ENCODE measurements at regions not wholly inside any gene's neighbourhood (a gene's known extent, or its start where the extent isn't known, plus 50 kb on each side); places are given as distances from the start of the nearest gene placed in this dataset.
"Not testable (repeated sequence)": the region's sequence is repeated elsewhere in the genome, so short reads cannot be mapped to it uniquely, and the experiment has no call there.

DNA sequence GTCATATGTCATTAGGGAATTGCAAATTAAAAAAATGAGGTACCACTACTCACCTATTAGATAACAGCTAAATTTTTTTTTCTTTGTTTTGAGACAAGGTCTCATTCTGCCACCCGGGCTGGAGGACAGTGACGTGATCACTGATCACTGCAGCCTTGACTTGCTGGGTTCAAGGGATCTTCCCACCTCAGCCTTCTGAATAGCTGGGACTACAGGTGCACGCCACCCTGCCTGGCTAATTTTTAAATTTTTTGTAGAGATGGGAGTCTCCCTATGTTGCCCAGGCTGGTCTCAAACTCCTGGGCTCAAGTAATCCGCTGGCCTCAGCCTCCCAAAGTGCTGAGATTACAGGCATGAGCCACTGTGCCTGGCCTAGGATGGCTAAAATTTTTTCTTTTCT is 57.1 kb upstream of the NCOA3 start:
- no peak for DNase-seq (ENCODE audit: low spot score)
- TF ChIP-seq CTCF (IDR thresholded peaks at IDR 0.05; ENCODE audit: extremely low read depth, missing control alignments), result no peak

DNA sequence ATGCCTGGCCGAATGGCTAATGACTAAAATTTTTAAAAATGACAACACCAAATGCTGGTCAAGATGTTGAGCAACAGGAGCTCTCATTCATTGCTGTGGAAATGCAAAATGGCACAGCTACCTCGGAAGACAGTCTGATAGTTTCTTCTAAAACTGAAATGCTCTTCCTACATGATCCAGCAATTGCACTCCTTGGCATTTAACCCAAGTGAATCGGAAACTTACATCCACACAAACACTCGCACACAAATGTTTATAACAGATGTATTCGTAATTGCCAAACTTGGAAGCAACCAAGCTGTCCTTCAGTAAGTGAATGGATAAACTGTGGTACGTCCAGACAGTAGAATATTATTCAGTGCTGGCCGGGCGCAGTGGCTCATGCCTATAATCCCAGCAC is 56.4 kb upstream of the NCOA3 start:
- TF ChIP-seq CTCF (IDR thresholded peaks at IDR 0.05; ENCODE audit: extremely low read depth, missing control alignments), result no peak
- DNase-seq (ENCODE audit: low spot score), result no peak

GRCh38 chr20:47447350-47448296 is 54.1 kb upstream of the NCOA3 start:
- not testable (repeated sequence) for DNase-seq (ENCODE audit: low spot score)

DNA sequence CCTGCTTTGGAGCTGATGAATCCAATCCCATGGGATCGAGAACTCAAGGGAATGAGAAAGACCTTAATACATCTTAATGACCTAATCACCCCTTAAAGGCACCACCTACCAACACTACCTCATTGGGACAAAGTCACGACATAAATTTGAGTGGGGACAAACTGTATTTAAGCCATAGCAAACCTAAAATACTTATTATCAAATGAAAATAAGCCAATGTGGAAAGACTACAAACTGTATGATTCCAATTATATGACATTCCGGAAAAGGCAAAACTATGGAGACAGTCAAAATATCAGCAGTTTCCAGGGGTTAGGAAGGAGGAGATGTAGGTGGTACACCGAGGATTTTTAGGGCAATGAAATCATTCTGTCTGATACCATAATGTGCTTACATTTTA is 53.3 kb upstream of the NCOA3 start:
- no peak for TF ChIP-seq CTCF (IDR thresholded peaks at IDR 0.05; ENCODE audit: extremely low read depth, missing control alignments)

DNA sequence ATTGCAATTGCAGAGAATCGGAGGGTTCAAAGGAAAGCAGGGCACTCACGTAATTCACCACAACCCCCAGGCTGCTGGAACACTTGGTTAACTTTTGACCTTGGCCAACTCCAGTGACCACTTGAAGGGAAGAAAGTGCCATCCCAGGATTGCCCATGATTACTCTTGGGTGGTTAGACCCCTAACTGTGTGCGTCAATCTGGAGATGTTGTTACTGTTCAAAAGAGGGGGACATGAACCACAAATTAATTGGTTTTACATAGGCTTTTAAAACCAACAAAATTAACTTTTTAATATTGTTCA is 50.1 kb upstream of the NCOA3 start:
- TF ChIP-seq CTCF (IDR thresholded peaks at IDR 0.05; ENCODE audit: extremely low read depth, missing control alignments), result no peak
- DNase-seq (ENCODE audit: low spot score), result no peak

More for the DNA sequence above, 53.3 kb upstream of the NCOA3 start:
- DNase-seq (ENCODE audit: low spot score), result no peak

Measured in GM20000 (cell line).